Natural killer cell (primary cell): ENCODE measurements at regions not wholly inside any gene's neighbourhood (a gene's known extent, or its start where the extent isn't known, plus 50 kb on each side); places are given as distances from the start of the nearest gene placed in this dataset.
"Not testable (repeated sequence)": the region's sequence is repeated elsewhere in the genome, so short reads cannot be mapped to it uniquely, and the experiment has no call there.

Experiments
- ATAC-seq, 3 donors: fragments of 150-1000 bp in 2 of 3; fragments of 200-7000 bp in 1 of 3; cut with Tn5 transposase; 1 replicate in 1 of 3; 2 replicates in 2 of 3; pipeline ENCODE4 v1.10.0; 2021; ENCODE audit warnings: mild to moderate bottlenecking in 2 of 3, moderate library complexity in 2 of 3
- DNase-seq, 2 donors: peaks; one replicate each; pipeline versions ENCODE4 v3.0.0 to v3.0.0-alpha.2; 2013 to 2021; ENCODE audit warnings: mixed read lengths in 1 of 2
- H3K27ac ChIP-seq: one replicate; pipeline ENCODE4 v1.5.1; 2013; ENCODE audit warnings: mild to moderate bottlenecking, low read length
- H3K27me3 ChIP-seq: one replicate; pipeline ENCODE4 v1.6.1; 2013; ENCODE audit warnings: low read length; ENCODE audit not compliant: control insufficient read depth, insufficient read depth
- H3K36me3 ChIP-seq: one replicate; pipeline ENCODE4 v1.6.1; 2013; ENCODE audit warnings: low read length; ENCODE audit not compliant: control insufficient read depth, insufficient read depth
- H3K4me1 ChIP-seq: one replicate; pipeline ENCODE4 v1.6.1; 2013; ENCODE audit warnings: low read length; ENCODE audit not compliant: control insufficient read depth, insufficient read depth
- H3K4me3 ChIP-seq: one replicate; pipeline ENCODE4 v1.5.1; 2013; ENCODE audit warnings: low read length
- H3K9me3 ChIP-seq: one replicate; pipeline ENCODE4 v1.6.1; 2013; ENCODE audit warnings: low read length; ENCODE audit not compliant: control insufficient read depth, insufficient read depth
- H3K27ac Mint-ChIP-seq, 2 donors: one replicate each; pipeline ENCODE4 v1.8.0; 2022; ENCODE audit warnings: mild to moderate bottlenecking in 2 of 2, mixed read lengths in 2 of 2, moderate library complexity in 1 of 2
- H3K27me3 Mint-ChIP-seq, 2 donors: one replicate each; pipeline ENCODE4 v1.8.0; 2022; ENCODE audit warnings: low read depth in 2 of 2, mixed read lengths in 2 of 2
- H3K36me3 Mint-ChIP-seq: one replicate; pipeline ENCODE4 v1.8.0; 2022; ENCODE audit warnings: mixed read lengths
- H3K4me1 Mint-ChIP-seq, 2 donors: one replicate each; pipeline ENCODE4 v1.8.0; 2022; ENCODE audit warnings: mixed read lengths in 2 of 2
- H3K4me3 Mint-ChIP-seq: one replicate; pipeline ENCODE4 v1.8.0; 2022; ENCODE audit warnings: mild to moderate bottlenecking, moderate library complexity, mixed read lengths
- H3K9me3 Mint-ChIP-seq, 2 donors: one replicate each; pipeline ENCODE4 v1.8.0; 2022; ENCODE audit warnings: mixed read lengths in 2 of 2
- CTCF ChIP-seq: fragments of 200-600 bp; IDR thresholded peaks from one replicate; pipeline ENCODE4 v1.8.0; 2022; ENCODE audit warnings: antibody characterized with exemption
- WGBS: methylation state at CpG from one replicate; pipeline ENCODE4 v1.1.7; 2013; ENCODE audit warnings: missing lambda C conversion rate; ENCODE audit not compliant: insufficient coverage; 5-methylcytosine and 5-hydroxymethylcytosine counted together
- intact Hi-C: fragments of 100-400 bp; cut with micrococcal nuclease; formaldehyde crosslinking; loops from one replicate; pipeline ENCODE4 v1.14.2; 2022

GRCh38 chr5:54383941-54384340 lies 71.6 kb upstream of the HSPB3 start:
- no peak overlapping the region for H3K27ac Mint-ChIP-seq
- no CpG with 5 or more reads among the region's 2 CpGs for whole genome bisulfite sequencing
- no peaks in the 10 kb centered on the region for H3K4me1 Mint-ChIP-seq

GRCh38 chr5:54383225-54383901 lies 72.1 kb upstream of the HSPB3 start:
- no peaks in the 10 kb centered on the region for H3K9me3 ChIP-seq
- Mint-ChIP-seq H3K4me1 (no peaks in the 10 kb centered on the region), H3K9me3 (no peaks in the 10 kb centered on the region), H3K4me3 (no peak overlapping the region), H3K36me3 (no peaks in the 10 kb centered on the region), H3K27me3 (peaks cover 7 to 30% of the 10 kb centered on the region in 2 donors), H3K27ac (no peak overlapping the region)
- H3K4me3 ChIP-seq, result no peak overlapping the region
- DNase-seq, result no peak
- no peak for TF ChIP-seq CTCF
- H3K27ac ChIP-seq, result no peak overlapping the region
- peaks cover 2% of the 10 kb centered on the region for H3K27me3 ChIP-seq
- ATAC-seq, result no peak
- intact Hi-C loops, result no loop called here
- WGBS, result 81% methylated on average over 2 of the region's 3 CpGs
- no peaks in the 10 kb centered on the region for H3K36me3 ChIP-seq
- no peaks in the 10 kb centered on the region for H3K4me1 ChIP-seq

More at GRCh38 chr5:54383941-54384340, 71.6 kb upstream of the HSPB3 start:
- H3K27ac ChIP-seq, result no peak overlapping the region
- no peaks in the 10 kb centered on the region for H3K36me3 Mint-ChIP-seq
- H3K4me1 ChIP-seq, result no peaks in the 10 kb centered on the region
- H3K4me3 ChIP-seq, result no peak overlapping the region
- H3K4me3 Mint-ChIP-seq, result no peak overlapping the region
- no peak for TF ChIP-seq CTCF
- no peaks in the 10 kb centered on the region for H3K9me3 Mint-ChIP-seq
- H3K27me3 Mint-ChIP-seq, result peaks cover 7 to 24% of the 10 kb centered on the region in 2 donors
- DNase-seq (no peak), ATAC-seq (no peak)
- no peaks in the 10 kb centered on the region for H3K9me3 ChIP-seq
- intact Hi-C loops, result no loop called here
- no peaks in the 10 kb centered on the region for H3K36me3 ChIP-seq
- H3K27me3 ChIP-seq, result peaks cover 2% of the 10 kb centered on the region

GRCh38 chr5:54381319-54381718 lies 70.9 kb upstream of the ARL15 start:
- H3K4me1 Mint-ChIP-seq, intact Hi-C loops, H3K4me1 ChIP-seq, DNase-seq, H3K4me3 Mint-ChIP-seq, H3K4me3 ChIP-seq, H3K27ac Mint-ChIP-seq, H3K36me3 Mint-ChIP-seq, H3K27ac ChIP-seq, H3K27me3 ChIP-seq, H3K9me3 Mint-ChIP-seq, H3K9me3 ChIP-seq, H3K36me3 ChIP-seq, ATAC-seq: not testable (repeated sequence)
- 94% methylated on average over 24 of the region's 31 CpGs for WGBS
- H3K27me3 Mint-ChIP-seq, result peaks cover 8 to 26% of the 10 kb centered on the region in 2 donors

GRCh38 chr5:54379590-54379989 lies 69.2 kb upstream of the ARL15 start:
- ATAC-seq (no peak), DNase-seq (no peak)
- Histone ChIP-seq H3K36me3 (no peaks in the 10 kb centered on the region), H3K27me3 (peaks cover 6% of the 10 kb centered on the region), H3K4me3 (no peak overlapping the region), H3K4me1 (no peaks in the 10 kb centered on the region), H3K9me3 (no peaks in the 10 kb centered on the region), H3K27ac (no peak overlapping the region)
- TF ChIP-seq CTCF, result no peak
- 76% methylated on average over 2 of the region's 2 CpGs for WGBS
- Mint-ChIP-seq H3K27me3 (peaks cover 19 to 37% of the 10 kb centered on the region in 2 donors), H3K27ac (no peak overlapping the region), H3K9me3 (peaks cover 0 to 2% of the 10 kb centered on the region in 2 donors), H3K36me3 (no peaks in the 10 kb centered on the region), H3K4me1 (no peaks in the 10 kb centered on the region), H3K4me3 (no peak overlapping the region)
- intact Hi-C loops, result no loop called here
